Neural cell (in vitro differentiated cells): ENCODE measurements at regions not wholly inside any gene's neighbourhood (a gene's known extent, or its start where the extent isn't known, plus 50 kb on each side); places are given as distances from the start of the nearest gene placed in this dataset.

Experiments
- H2AFZ ChIP-seq: fragments of 200-600, 300-800 bp; sonication (generic), shearing (Covaris generic); 2 replicates; pipeline ENCODE4 v1.6.0; 2014; ENCODE audit warnings: low read depth, mild to moderate bottlenecking, antibody characterized with exemption, low read length, moderate library complexity
- H3F3A ChIP-seq: fragments of 200-600 bp; shearing (Covaris generic); 2 replicates; pipeline ENCODE4 v1.6.1; 2016; ENCODE audit warnings: mild to moderate bottlenecking, moderate library complexity, mixed read lengths, antibody characterized with exemption, low read length; ENCODE audit not compliant: insufficient read depth, poor library complexity, severe bottlenecking
- H3K27ac ChIP-seq: fragments of 200-600, 300-800 bp; sonication (generic), shearing (Covaris generic); 2 replicates; pipeline ENCODE4 v1.5.1; 2014; ENCODE audit warnings: mild to moderate bottlenecking, low read length, moderate library complexity
- H3K27me3 ChIP-seq: fragments of 300-800, 200-600 bp; sonication (generic), shearing (Covaris generic); 2 replicates; pipeline ENCODE4 v1.6.0; 2014; ENCODE audit warnings: mild to moderate bottlenecking, low read depth, low read length, moderate library complexity; ENCODE audit not compliant: insufficient read depth
- H3K36me3 ChIP-seq: fragments of 300-800, 200-600 bp; sonication (generic), shearing (Covaris generic); 2 replicates; pipeline ENCODE4 v1.5.1; 2014; ENCODE audit warnings: mild to moderate bottlenecking, antibody characterized with exemption, low read length, moderate library complexity; ENCODE audit not compliant: insufficient read depth
- H3K4me2 ChIP-seq: fragments of 300-800, 200-600 bp; sonication (generic), shearing (Covaris generic); 2 replicates; pipeline ENCODE4 v1.6.0; 2014; ENCODE audit warnings: mild to moderate bottlenecking, low read length
- H3K4me3 ChIP-seq: fragments of 300-800, 200-600 bp; sonication (generic), shearing (Covaris generic); 2 replicates; pipeline ENCODE4 v1.5.1; 2014; ENCODE audit warnings: mild to moderate bottlenecking, low read length, moderate library complexity
- H3K79me2 ChIP-seq: fragments of 200-600 bp; shearing (Covaris generic); replicated peaks from 2 replicates; pipeline ENCODE4 v1.6.0; 2014; ENCODE audit warnings: mild to moderate bottlenecking, low read length, moderate library complexity; ENCODE audit not compliant: insufficient read depth
- H3K9ac ChIP-seq: fragments of 300-800, 200-600 bp; sonication (generic), shearing (Covaris generic); 2 replicates; pipeline ENCODE4 v1.6.1; 2016; ENCODE audit warnings: mild to moderate bottlenecking, low read length, mixed read lengths
- H3K9me2 ChIP-seq: fragments of 200-600 bp; shearing (Covaris generic); 2 replicates; pipeline ENCODE4 v1.6.1; 2016; ENCODE audit warnings: mild to moderate bottlenecking, low read length, mixed read lengths; ENCODE audit not compliant: insufficient read depth
- H3K9me3 ChIP-seq: fragments of 200-600, 300-800 bp; sonication (generic), shearing (Covaris generic); 2 replicates; pipeline ENCODE4 v1.6.1; 2016; ENCODE audit warnings: mild to moderate bottlenecking, mixed run types, low read length, moderate library complexity, mixed read lengths
- H4K20me1 ChIP-seq: fragments of 200-600 bp; shearing (Covaris generic); 2 replicates; pipeline ENCODE4 v1.6.1; 2016; ENCODE audit warnings: mild to moderate bottlenecking, mixed run types; ENCODE audit not compliant: insufficient read depth
- EP300 ChIP-seq: fragments of 450-650 bp; conservative IDR thresholded peaks from 2 replicates; pipeline ENCODE4 v1.6.1; 2014; ENCODE audit warnings: antibody characterized with exemption, mild to moderate bottlenecking, moderate library complexity; ENCODE audit not compliant: poor library complexity, severe bottlenecking
- EZH2 ChIP-seq: fragments of 200-600, 300-800 bp; shearing (Covaris generic), sonication (generic); IDR thresholded peaks from 2 replicates; pipeline ENCODE4 v1.6.1; 2014; ENCODE audit warnings: antibody characterized with exemption, low read length, borderline replicate concordance, mild to moderate bottlenecking; ENCODE audit not compliant: insufficient read depth, poor library complexity, severe bottlenecking
- MXI1 ChIP-seq: fragments of 450-650 bp; conservative IDR thresholded peaks from 2 replicates; pipeline ENCODE4 v1.6.1; 2014; ENCODE audit warnings: antibody characterized with exemption, mild to moderate bottlenecking; ENCODE audit not compliant: poor library complexity, severe bottlenecking
- POLR2AphosphoS5 ChIP-seq: IDR thresholded peaks from 2 replicates; pipeline ENCODE4 v1.6.1; 2012
- RAD21 ChIP-seq: fragments of 450-650 bp; conservative IDR thresholded peaks from 2 replicates; pipeline ENCODE4 v1.6.1; 2014; ENCODE audit warnings: antibody characterized with exemption, mild to moderate bottlenecking, moderate library complexity
- SMC3 ChIP-seq: fragments of 450-650 bp; conservative IDR thresholded peaks from 2 replicates; pipeline ENCODE4 v1.6.1; 2014; ENCODE audit warnings: antibody characterized with exemption, mild to moderate bottlenecking, moderate library complexity; ENCODE audit not compliant: poor library complexity
- TAF1 ChIP-seq: IDR thresholded peaks from 2 replicates; pipeline ENCODE4 v1.6.1; 2012; ENCODE audit warnings: low read depth
- TF ChIP-seq, protein P1 (sequence below): IDR thresholded peaks from 2 replicates; pipeline ENCODE4 v1.6.1; 2012; ENCODE audit warnings: borderline replicate concordance
- TF ChIP-seq, protein P2 (sequence below): fragments of 450-650 bp; IDR thresholded peaks from 2 replicates; pipeline ENCODE4 v1.5.1; 2014; ENCODE audit warnings: antibody characterized with exemption, mild to moderate bottlenecking, moderate library complexity; ENCODE audit not compliant: poor library complexity, severe bottlenecking

DNA sequence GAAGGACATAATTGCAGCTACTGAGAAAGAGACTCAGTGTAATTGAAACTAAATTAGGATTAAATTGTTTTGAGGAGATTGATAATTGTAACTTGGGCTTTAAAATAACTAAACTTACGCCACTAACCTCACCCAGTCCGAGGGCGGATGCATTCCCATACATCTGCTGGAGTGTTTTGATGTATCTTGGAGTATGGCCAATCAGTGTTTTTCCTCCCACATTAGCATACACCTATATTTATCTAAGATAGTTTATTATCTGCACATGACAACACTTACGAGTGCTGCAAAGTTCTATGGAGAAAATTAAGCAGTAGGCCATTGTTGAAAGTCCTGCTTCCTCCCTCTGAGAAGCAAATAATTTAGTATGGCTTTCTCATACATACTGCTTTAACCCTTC lies 184.7 kb upstream of the PLEKHG7 start:
- H3K36me3 ChIP-seq = no peaks in the 10 kb centered on the region
- no peak overlapping the region for H3K4me3 ChIP-seq
- no peak overlapping the region for H3K27ac ChIP-seq
- H3K4me2 ChIP-seq = no peak overlapping the region
- TF ChIP-seq, protein P1, sequence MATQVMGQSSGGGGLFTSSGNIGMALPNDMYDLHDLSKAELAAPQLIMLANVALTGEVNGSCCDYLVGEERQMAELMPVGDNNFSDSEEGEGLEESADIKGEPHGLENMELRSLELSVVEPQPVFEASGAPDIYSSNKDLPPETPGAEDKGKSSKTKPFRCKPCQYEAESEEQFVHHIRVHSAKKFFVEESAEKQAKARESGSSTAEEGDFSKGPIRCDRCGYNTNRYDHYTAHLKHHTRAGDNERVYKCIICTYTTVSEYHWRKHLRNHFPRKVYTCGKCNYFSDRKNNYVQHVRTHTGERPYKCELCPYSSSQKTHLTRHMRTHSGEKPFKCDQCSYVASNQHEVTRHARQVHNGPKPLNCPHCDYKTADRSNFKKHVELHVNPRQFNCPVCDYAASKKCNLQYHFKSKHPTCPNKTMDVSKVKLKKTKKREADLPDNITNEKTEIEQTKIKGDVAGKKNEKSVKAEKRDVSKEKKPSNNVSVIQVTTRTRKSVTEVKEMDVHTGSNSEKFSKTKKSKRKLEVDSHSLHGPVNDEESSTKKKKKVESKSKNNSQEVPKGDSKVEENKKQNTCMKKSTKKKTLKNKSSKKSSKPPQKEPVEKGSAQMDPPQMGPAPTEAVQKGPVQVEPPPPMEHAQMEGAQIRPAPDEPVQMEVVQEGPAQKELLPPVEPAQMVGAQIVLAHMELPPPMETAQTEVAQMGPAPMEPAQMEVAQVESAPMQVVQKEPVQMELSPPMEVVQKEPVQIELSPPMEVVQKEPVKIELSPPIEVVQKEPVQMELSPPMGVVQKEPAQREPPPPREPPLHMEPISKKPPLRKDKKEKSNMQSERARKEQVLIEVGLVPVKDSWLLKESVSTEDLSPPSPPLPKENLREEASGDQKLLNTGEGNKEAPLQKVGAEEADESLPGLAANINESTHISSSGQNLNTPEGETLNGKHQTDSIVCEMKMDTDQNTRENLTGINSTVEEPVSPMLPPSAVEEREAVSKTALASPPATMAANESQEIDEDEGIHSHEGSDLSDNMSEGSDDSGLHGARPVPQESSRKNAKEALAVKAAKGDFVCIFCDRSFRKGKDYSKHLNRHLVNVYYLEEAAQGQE = no peak
- TF ChIP-seq, protein P2, sequence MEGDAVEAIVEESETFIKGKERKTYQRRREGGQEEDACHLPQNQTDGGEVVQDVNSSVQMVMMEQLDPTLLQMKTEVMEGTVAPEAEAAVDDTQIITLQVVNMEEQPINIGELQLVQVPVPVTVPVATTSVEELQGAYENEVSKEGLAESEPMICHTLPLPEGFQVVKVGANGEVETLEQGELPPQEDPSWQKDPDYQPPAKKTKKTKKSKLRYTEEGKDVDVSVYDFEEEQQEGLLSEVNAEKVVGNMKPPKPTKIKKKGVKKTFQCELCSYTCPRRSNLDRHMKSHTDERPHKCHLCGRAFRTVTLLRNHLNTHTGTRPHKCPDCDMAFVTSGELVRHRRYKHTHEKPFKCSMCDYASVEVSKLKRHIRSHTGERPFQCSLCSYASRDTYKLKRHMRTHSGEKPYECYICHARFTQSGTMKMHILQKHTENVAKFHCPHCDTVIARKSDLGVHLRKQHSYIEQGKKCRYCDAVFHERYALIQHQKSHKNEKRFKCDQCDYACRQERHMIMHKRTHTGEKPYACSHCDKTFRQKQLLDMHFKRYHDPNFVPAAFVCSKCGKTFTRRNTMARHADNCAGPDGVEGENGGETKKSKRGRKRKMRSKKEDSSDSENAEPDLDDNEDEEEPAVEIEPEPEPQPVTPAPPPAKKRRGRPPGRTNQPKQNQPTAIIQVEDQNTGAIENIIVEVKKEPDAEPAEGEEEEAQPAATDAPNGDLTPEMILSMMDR = no peak
- TF ChIP-seq SMC3 (no peak), POLR2AphosphoS5 (no peak), EP300 (no peak), MXI1 (no peak), RAD21 (no peak)
- no peaks in the 10 kb centered on the region for H3F3A ChIP-seq
- no peak overlapping the region for H2AFZ ChIP-seq
- no peaks in the 10 kb centered on the region for H3K9me2 ChIP-seq
- H3K79me2 ChIP-seq = no peaks in the 10 kb centered on the region
- no peaks in the 10 kb centered on the region for H3K27me3 ChIP-seq
- no peaks in the 10 kb centered on the region for H3K9me3 ChIP-seq
- H3K9ac ChIP-seq = no peak overlapping the region
- no peaks in the 10 kb centered on the region for H4K20me1 ChIP-seq

DNA sequence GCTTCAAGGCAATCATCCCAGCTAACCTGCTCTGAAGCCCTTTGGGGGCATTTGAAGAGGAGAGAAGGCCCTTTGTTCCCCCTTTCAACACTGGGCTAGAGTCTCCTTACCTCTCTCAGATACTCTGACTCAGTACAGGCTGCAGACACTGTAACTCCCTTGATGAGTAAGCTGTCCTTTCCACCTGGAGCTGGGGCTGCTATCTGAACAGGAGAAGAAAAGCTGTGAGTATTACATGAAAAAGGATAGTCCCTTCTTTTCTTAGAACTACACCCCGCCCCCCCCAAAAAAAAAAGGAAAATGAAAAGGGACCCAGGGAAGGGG lies 186.6 kb upstream of the PLEKHG7 start:
- H3K36me3 ChIP-seq = no peaks in the 10 kb centered on the region
- no peaks in the 10 kb centered on the region for H4K20me1 ChIP-seq
- H3K27me3 ChIP-seq = no peaks in the 10 kb centered on the region
- no peak overlapping the region for H2AFZ ChIP-seq
- H3K79me2 ChIP-seq = no peaks in the 10 kb centered on the region
- no peaks in the 10 kb centered on the region for H3F3A ChIP-seq
- no peaks in the 10 kb centered on the region for H3K9me3 ChIP-seq
- TF ChIP-seq, protein P1 = no peak
- no peak for TF ChIP-seq TAF1
- no peak for TF ChIP-seq SMC3
- TF ChIP-seq, protein P2 = no peak
- no peak for TF ChIP-seq EZH2
- no peak for TF ChIP-seq MXI1
- TF ChIP-seq POLR2AphosphoS5 = no peak
- TF ChIP-seq EP300 = no peak
- no peak overlapping the region for H3K9ac ChIP-seq
- H3K4me2 ChIP-seq = no peak overlapping the region
- no peaks in the 10 kb centered on the region for H3K9me2 ChIP-seq
- no peak overlapping the region for H3K27ac ChIP-seq
- no peak overlapping the region for H3K4me3 ChIP-seq
